ENCODE measurements at regions not wholly inside any gene's neighbourhood (a gene's known extent, or its start where the extent isn't known, plus 50 kb on each side); places are given as distances from the start of the nearest gene placed in this dataset.

DNA sequence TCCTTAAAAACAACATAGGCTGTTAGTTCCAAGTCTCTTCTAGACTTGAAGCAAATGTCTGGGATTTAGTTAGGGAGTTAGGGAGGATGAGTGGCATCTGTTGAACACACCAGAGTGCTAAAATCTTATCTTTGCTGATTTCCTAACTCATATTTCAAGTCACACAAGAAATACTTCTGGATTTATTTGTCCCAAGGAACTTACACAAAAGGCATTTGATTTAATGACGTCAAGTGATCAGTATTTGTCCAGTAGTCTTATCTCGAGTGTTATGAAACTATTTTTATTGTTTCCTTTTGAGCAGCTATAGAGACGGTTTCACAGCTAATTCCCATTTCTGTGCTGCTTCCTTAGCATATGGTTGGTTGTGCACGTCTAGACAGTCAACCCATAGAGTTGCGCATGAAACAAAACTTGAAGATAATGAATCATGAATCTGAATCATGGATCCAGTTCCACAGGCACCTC is 140.5 kb upstream of the TUT7 start:
- DNase-seq: no peak
- no peak overlapping the region for H3K4me3 ChIP-seq (ENCODE audit: low read depth, low read length)
- TF ChIP-seq CTCF (IDR thresholded peaks at IDR 0.05; ENCODE audit: low read depth, low read length): no peak
- no peaks in the 10 kb centered on the region for H3K9me3 ChIP-seq
- H3K36me3 ChIP-seq: no peaks in the 10 kb centered on the region; the same call in 1 of the 2 replicates
- H3K4me1 ChIP-seq: no peaks in the 10 kb centered on the region
- no peaks in the 10 kb centered on the region; the same call in 1 of the 2 replicates for H3K27me3 ChIP-seq

DNA sequence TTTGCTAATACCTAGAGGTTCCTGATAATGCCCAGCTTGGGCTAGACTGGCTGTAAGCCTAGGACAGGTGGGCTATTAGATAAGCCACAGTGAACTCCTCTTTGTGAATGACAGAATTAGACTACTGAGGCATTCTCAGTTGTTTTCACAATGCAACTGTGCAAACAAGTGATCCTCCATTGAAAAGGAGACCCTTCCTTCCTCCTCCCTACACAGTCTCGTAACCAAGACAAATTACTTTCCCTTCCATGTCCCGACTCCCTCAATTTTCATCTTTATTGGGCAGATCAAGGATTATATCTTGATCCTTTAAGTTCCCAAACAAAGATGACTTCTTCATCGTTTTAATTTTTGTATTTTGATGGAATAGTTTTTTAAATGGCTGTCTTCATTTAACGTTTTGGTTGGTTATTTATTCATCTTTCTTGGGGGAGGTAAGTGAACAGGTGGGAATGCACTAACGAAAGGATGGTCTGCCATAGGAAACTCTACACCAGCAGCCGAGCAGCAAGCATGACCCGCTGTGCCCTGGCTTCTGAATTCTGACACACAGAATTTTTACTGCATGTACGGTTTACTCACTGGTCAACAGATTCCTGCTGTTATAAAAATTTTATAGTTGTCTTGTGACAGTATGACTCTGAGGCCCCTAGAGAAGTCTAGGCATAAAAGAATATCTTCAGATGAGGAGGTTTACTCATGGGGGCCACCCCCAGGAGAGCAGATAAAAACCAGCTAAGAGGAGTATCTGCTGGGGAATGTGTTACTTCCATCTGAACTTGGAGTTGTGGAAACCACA is 137.5 kb upstream of the TUT7 start:
- no peaks in the 10 kb centered on the region for H3K4me1 ChIP-seq
- no peak for DNase-seq
- H3K27me3 ChIP-seq: no peaks in the 10 kb centered on the region
- no peaks in the 10 kb centered on the region; the same call in 1 of the 2 replicates for H3K36me3 ChIP-seq
- H3K4me3 ChIP-seq (ENCODE audit: low read depth, low read length): no peak overlapping the region
- H3K9me3 ChIP-seq: no peaks in the 10 kb centered on the region
- TF ChIP-seq CTCF (IDR thresholded peaks at IDR 0.05; ENCODE audit: low read depth, low read length): no peak

DNA sequence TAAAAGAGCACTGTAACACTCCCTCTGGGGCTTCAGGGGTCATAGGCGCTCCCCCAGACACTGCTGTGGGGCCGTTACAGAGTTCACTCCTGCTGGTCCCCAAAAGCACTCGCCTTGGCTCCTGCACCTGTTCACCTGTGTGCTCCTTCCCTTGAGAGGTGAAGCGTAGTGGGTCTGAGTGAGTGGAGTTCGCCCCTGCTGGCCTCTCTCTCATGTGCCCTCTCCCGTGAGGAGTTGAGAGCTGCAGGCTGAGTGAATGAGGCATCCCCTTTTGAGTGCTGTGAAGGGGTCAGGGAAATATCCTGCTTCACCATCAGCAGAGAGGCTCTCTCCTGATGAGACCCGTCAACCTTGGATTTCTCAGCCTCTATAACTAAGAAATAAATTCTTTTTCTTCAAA is 134.6 kb upstream of the TUT7 start:
- Histone ChIP-seq H3K36me3 (no peaks in the 10 kb centered on the region), H3K27me3 (no peaks in the 10 kb centered on the region), H3K9me3 (no peaks in the 10 kb centered on the region), H3K4me1 (no peaks in the 10 kb centered on the region), H3K4me3 (ENCODE audit: low read depth, low read length) (no peak overlapping the region)
- no peak for TF ChIP-seq CTCF (IDR thresholded peaks at IDR 0.05; ENCODE audit: low read depth, low read length)
- DNase-seq: no peak

DNA sequence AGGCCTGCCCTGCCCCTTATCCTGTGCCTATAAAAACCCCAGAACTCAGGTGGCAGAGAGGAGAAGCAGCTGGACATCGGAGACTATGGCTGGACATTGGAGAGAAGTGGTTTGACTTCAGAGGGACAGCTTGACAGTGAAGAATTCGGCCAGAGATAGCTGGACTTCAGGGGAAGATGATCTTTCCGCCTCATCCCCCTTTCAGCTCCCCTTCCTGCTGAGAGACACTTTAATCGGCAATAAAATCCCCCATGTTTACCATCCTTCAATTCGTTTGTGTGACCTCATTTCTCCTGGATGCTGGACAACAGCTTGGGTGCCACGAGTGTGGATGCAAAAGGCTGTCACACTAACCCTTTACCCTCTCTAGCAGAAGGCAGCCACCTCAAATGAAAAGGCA is 134.1 kb upstream of the TUT7 start:
- H3K36me3 ChIP-seq: no peaks in the 10 kb centered on the region
- no peak for DNase-seq
- no peaks in the 10 kb centered on the region for H3K4me1 ChIP-seq
- no peak overlapping the region for H3K4me3 ChIP-seq (ENCODE audit: low read depth, low read length)
- no peaks in the 10 kb centered on the region for H3K9me3 ChIP-seq
- no peaks in the 10 kb centered on the region for H3K27me3 ChIP-seq
- TF ChIP-seq CTCF (IDR thresholded peaks at IDR 0.05; ENCODE audit: low read depth, low read length): no peak

DNA sequence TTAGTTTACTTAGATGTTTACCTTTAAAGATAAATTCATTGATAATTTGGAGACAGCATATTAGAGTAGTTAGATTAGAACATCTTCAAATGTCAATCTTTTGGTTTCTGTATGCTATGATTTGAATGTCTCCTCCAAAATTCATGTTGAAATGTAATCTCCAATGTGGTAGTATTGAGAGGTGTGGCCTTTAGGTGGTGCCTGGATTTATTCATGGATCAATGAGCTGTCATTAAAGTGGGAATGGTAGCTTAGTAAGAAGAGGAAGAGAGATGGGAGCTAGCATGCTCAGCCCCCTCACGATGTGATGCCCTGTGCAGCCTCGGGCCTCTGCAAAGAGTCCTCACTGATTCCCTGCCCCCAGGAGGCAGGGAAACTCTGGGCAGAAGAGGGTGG is 133.6 kb upstream of the TUT7 start:
- H3K27me3 ChIP-seq: no peaks in the 10 kb centered on the region
- no peak overlapping the region for H3K4me3 ChIP-seq (ENCODE audit: low read depth, low read length)
- no peak for TF ChIP-seq CTCF (IDR thresholded peaks at IDR 0.05; ENCODE audit: low read depth, low read length)
- H3K36me3 ChIP-seq: no peaks in the 10 kb centered on the region
- DNase-seq: no peak
- no peaks in the 10 kb centered on the region for H3K4me1 ChIP-seq
- H3K9me3 ChIP-seq: no peaks in the 10 kb centered on the region
